GF-D8 (cell line): ENCODE measurements at regions not wholly inside any gene's neighbourhood (a gene's known extent, or its start where the extent isn't known, plus 50 kb on each side); places are given as distances from the start of the nearest gene placed in this dataset.

Experiments
- DNase-seq: peaks from one replicate; lab custom pipeline; 2025; lab: John Stamatoyannopoulos, UW

DNA sequence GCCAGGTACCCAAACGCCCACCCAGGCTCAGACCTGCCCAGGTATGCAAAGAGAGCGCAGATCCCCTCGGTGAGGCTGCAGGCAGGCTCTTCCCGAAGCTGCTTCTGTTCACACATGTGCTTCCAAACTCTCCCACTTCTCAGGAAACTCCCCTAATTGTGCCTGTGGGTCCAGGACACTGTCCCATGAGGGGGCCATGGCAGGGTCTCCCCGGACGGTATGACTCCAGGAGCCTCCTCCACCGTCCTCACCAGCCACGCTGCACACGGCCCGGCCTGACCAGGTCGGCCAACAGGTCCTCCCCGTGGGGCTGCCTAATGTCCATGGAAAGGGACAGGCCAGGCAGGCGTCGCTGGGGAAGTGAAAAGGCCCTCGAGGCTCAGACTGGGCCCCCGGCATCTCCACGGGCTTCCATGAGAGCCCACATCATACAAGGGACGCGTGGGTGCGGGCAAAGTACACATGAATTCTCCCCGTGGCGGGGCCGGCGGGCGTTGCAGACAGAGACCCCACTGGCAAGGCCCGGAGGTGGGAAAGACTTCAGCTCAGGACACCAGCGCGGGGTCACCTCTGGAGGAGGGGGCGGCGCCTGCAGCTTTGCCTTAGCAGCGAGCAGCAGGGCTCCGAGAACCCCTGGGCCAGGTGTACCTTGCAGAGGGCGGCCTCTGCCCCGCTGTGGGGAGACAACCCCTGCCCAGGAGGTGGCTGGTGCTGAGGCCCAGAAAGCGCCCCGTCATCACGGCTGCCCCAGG, 526.1 kb downstream of the BRD1 start:
- DNase-seq = no peak

DNA sequence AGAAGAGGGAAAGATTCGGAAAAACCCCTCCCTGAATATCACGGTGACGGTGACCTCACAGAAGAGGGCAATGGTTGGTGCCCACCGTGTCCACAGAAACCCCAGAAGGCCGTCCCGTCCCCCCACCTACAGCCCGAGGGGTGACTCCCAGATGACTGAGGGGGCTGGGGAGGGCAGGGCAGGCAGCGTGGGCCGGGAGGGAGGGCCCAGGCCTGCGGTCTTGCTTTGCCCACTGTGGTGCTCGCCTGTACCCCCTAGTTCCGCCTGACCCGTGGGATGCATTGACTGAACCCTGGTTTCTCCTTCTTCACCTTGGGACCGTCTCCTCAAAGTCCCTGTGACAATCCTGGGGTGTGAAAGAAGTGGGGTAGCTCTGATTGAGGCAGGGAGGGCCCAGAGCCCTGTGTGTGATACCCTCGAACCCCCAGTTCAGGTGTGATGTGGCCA, 526.7 kb downstream of the BRD1 start:
- no peak for DNase-seq

- DNase-seq = no peak
These were observed 527.4 kb downstream of the BRD1 start for GRCh38 chr22:49300241-49300640.

GRCh38 chr22:49299821-49300231, 527.8 kb downstream of the BRD1 start:
- no peak for DNase-seq

- DNase-seq = no peak
These were observed 528.6 kb downstream of the BRD1 start for GRCh38 chr22:49298834-49299750.

DNA sequence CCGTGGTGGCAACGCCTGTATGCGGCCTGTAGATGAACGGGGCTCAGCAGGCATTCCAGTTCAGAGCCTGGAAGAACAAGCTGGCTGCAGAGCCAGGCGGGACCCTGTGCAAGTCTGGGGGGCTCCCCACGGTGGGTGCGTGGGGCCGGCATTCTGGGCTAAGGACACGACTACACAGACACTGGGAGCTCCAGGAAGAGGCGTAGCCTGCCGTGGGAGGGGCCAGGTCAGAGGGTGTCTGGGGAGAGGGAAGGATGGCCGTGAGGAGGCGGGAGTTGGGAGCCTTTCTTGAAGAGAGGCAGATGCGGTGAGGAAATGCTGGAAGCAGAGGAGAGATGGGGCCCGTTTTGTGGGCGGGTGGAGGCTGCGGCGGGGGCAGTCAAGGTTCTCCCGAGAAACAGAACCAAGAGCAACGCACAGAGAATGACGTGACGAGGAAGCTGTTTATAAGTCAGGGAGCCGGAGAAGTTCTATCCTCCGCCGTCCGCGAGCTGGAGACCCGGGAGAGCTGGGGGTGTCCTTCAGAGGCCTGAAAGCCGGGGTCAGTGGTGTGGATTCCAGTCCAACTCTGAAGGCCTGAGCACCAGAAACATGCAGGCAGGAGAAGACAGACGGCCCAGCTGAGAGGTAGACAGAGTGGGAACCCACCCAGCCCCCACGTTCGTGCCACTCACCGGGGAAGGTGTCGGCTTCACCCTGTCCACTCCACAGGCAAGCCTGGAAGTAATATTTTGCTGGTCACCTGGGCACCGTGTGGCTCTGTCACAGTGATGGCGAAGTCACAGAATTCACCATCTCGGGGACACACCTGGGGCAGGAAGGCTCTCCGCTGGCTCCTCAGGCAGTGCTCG, 529.6 kb downstream of the BRD1 start:
- no peak for DNase-seq

DNA sequence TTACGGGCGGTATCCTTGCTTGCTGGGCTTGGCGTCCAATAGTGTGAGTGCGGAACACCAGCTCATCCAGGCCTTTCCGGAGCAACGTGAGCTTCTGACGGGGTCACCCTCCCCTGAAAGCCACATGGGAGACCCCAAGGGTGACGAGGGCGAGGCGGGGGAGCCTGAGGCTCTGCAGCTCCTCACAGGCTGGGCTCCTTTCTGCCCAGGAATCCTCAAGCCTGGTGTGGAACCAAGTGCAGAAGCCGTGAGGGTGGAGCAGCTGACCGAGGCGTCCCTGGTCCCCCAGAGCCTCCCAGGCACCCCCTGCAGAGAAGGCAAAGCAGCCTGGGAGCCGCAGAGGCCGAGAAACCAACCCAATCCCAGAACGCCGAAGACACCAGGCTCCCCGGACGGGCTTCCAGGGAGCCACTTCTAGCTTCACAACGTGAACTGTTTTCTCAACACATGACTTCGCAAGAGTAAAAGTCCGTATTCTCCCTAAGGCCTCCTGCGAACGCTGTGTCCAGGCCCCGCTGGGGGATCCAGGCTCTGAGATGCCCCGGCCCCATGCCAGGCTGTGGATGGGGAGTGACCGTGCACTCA, 530.3 kb downstream of the BRD1 start:
- no peak for DNase-seq

DNA sequence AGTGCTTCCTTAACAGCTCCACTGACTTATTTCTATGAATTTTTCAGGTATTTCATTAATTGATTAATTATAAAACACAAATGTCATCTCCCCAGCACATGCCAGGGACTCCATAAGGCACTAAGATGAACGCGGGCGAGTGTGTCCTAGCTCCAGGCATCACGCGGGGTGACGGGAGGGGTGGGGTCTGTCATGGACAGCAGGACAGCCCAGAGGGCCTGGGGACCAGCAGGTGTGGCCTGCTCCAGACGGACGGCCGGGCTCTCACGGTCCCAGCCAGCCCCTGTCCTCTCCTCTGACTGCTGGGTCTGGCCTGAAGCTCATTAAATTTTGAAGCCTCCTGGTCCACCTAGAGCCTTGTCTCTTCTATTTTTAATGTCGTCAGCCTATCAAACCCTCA, 531.1 kb downstream of the BRD1 start:
- no peak for DNase-seq

GRCh38 chr22:49295851-49296560, 531.7 kb downstream of the BRD1 start:
- DNase-seq = no peak

DNA sequence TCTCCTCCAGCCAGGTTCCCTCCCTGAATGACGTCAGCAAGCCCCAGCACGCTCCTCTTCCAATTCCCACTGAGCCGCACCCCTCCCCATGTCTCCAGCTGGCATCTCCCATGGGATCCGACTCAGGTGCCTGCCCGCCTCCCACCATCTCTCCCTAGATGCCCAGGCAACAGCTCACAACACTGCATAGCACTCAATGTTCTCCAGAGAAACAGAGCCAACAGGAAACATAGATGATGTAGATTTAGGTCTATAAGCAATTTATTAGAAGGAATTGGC, 532.3 kb downstream of the BRD1 start:
- no peak for DNase-seq

DNA sequence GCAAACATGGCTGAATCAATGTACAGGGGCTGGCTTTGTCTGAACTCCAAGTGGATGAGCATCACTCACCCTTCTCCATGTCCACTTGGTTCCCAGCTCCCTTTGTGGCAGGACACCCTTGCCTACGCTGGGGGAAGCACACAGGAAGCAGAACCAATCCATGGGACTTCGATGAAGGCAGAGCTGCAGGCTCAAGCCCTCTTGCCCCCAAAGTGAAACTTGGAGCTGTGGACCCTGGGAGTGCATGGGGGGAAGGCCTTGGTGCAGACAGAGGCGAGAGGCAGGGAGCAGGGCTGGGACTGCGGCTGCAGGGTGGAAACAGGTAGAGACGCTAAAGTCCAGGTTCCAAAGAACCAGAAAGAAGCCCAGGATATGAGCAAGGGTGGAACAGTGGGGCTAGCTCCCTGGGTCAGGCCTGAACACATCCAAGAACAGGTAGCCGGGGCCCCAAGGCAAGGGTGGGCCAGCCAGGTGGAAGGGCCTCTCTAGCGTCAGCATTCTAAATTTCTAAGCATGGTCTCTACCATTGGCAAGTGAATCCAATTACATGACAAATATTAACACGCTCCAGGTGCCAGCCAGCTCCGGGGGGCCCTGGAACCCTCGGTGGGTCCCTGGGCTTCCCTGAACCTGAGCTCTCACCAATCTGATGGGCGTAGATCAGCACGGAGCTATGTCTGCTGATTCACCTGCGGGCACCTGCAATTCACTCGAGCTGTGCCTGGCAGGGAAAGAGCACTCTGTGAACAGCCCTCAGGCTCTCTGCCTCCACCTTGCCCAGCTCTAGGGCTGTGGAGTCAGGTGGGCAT, 532.8 kb downstream of the BRD1 start:
- DNase-seq = no peak

DNA sequence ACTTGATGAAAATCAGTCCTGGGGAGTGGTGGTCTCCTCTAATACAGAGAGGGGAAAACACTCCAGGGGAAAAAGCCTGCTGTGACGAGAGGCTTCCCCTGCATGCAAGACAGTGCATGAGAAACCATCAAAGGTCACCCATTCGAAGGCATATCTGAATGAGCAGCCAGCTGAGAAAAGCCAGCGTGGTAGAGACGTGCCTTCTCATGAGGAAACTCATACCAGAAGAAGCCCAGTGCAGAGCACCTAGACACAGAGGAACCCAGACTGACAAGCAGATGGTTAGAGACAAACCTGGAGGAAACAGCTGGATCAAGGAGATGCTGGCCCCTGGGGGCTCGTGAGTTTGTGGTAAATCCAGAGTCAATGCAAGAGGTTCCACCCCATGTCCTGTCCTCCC, 534.8 kb downstream of the BRD1 start:
- no peak for DNase-seq

- no peak for DNase-seq
These were observed 535.9 kb downstream of the BRD1 start for GRCh38 chr22:49291781-49292180.

GRCh38 chr22:49291169-49291568, 536.5 kb downstream of the BRD1 start:
- no peak for DNase-seq

DNA sequence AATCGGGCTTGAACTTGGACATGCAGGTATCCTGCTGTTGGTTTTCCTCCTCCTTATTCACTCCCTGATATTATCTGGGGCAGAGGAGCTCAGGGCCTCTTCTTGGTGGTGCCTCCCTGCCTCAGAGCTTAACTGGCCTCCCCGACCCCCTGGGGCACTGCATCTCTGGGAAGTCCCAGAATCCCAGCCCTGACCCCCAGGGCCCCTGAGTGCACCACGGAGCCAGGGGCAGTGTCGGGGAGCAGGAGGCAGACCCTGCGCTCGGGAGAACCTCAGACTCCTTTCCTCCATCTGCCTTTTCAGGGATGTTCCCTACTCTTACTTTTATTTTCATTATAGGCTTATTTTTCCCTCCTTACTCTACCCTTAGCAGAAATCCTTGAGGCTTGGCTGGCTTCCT, 537.0 kb downstream of the BRD1 start:
- no peak for DNase-seq

DNA sequence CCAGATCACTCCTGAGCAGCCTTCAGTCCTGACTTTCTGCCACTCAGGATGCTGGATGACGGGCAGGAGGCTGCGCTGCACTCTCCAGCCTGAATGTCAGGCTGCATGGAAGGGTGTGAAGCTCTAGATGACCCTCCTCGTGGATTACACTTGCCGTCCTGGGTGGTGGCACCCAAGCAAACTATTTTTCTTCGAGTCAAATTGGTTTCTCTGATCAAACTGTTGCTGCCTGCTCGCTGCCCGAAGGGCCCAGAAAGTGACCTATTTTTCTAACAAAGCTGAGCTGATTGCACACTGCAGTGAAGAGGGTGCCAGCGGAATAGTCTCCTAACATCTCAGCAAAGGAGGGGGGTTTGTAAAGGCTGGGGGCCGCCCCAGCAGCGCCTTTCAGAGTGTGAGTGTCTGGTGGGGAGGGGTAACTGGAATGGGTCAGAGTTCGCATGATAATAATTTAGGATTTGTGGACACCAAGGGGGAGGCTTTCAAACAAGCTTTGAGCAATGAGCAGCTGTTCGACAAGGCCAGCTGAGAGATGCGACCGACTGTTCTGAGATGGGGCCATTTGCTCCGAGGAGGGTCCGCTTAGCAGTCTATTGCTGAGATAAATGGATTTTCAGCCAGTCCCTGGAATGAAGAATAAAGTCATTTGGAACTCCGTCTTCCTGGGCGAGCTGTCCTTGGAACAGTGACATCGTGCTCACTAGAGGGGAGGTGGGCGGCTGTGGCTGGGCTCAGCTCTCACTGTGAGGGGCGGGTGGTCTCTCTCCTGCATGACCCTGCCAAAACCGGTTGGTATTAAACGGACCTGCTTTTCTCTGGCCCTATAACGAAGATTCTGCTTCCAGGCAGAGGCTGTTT, 537.6 kb downstream of the BRD1 start:
- DNase-seq = no peak

DNA sequence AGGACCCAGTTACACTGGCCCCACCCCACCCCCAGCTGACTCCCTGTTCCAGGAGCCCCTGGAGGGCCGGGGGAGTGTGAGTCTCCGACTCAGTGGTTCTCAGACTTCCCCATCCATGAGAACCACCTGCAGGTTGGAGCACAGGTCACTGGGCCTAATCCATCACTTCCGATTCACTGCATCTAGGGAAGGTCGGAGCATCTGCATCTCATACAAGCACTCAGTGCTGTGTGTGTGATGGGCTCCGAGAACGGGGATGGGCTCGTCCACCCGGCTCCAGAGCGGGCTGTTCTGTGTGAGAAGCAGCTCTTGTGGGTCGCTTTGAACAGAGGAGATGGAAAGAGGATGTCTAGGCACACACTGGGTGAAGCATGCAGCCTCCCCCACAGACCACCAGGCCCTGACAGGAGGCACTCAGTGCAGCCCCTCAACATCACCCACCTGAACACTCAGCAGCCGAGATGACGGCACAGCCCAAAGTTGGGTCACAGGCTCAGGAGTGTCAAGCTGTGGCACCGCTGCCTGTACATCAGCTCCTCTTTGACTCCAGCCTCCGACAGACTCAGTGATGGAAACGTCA, 541.4 kb downstream of the BRD1 start:
- DNase-seq = no peak

GRCh38 chr22:49284931-49285330, 542.7 kb downstream of the BRD1 start:
- no peak for DNase-seq

DNA sequence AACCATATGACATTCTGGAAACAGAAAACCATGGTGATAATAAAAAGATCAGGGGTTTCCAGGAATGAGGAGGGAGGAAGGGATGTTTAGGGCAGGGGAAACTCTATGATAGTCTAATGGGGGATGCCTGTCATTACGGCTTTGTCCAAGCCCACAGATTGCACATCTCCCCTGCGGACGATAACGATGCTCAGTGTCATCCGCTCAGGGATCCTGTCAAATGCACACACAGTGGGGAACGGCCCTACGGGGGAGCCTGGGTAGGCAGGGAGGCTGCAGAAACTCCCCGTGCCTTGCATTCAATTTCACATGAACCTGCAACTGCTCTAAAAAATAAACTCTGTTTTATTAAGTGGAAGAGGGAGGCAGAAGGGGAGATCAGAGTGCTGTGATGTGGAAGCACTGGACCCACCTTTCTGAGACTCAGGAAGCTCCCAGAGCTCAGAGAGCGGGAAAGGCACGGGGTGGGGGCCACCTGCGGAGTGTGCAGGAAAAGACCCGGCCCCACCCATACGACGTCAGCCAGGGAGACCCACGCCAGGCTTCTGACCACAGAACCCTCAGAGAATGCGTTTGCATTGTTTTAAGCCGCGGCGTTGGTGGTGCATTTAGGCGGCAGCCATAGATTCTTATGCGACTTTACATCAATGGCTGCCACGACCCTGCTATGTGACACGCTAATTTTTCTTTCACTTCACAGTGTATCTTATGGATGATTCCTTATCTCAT, 543.5 kb downstream of the BRD1 start:
- no peak for DNase-seq
